Tibial artery (tissue), 4 donors: ENCODE measurements at regions not wholly inside any gene's neighbourhood (a gene's known extent, or its start where the extent isn't known, plus 50 kb on each side); places are given as distances from the start of the nearest gene placed in this dataset.
A peak's percentile ranks its signal among the peaks of the same experiment; 100 is the strongest.

Experiments
- DNase-seq, 2 donors: peaks; one replicate each; pipeline ENCODE4 v3.0.0-alpha.2; 2019
- H3K27ac ChIP-seq, 2 donors: fragments of 200-600 bp; sonication (generic) in 1 of 2; 1 replicate in 1 of 2; 2 replicates in 1 of 2; pipeline ENCODE4 v1.5.1; 2018 to 2019; ENCODE audit warnings: mild to moderate bottlenecking in 1 of 2
- H3K27me3 ChIP-seq, 2 donors: fragments of 200-600 bp; sonication (generic) in 1 of 2; one replicate each; pipeline versions ENCODE4 v1.5.1 to v1.6.0; 2016 to 2019
- H3K36me3 ChIP-seq, 3 donors: fragments of 200-600 bp; sonication (generic) in 2 of 3; one replicate each; pipeline ENCODE4 v1.5.1; 2016 to 2019; ENCODE audit warnings: mild to moderate bottlenecking in 2 of 3
- H3K4me1 ChIP-seq, 4 donors: fragments of 200-600 bp; sonication (generic) in 2 of 4; 1 replicate in 3 of 4; 2 replicates in 1 of 4; pipeline ENCODE4 v1.5.1; 2016 to 2019
- H3K4me3 ChIP-seq, 2 donors: fragments of 200-600 bp; sonication (generic) in 1 of 2; 1 replicate in 1 of 2; 2 replicates in 1 of 2; pipeline ENCODE4 v1.5.1; 2018 to 2019; ENCODE audit warnings: mild to moderate bottlenecking in 2 of 2
- H3K9me3 ChIP-seq, 3 donors: fragments of 200-600 bp; sonication (generic) in 1 of 3; one replicate each; pipeline ENCODE4 v1.5.1; 2016 to 2019
- CTCF ChIP-seq, 2 experiments: fragments of 200-600 bp in 1 of 2; fragments of 450-650 bp in 1 of 2; IDR thresholded peaks; one replicate each; pipeline ENCODE4 v1.5.1; 2017 to 2019; ENCODE audit warnings: antibody characterized with exemption in 2 of 2, mild to moderate bottlenecking in 1 of 2, moderate library complexity in 1 of 2
- intact Hi-C: fragments of 100-400 bp; cut with DNase I; formaldehyde crosslinking; loops from one replicate; pipeline ENCODE4 v1.15.0; 2023; ENCODE audit warnings: low total_unique reads

GRCh38 chr15:62873203-62873602 lies 169.3 kb upstream of the TPM1 start:
- Histone ChIP-seq H3K27me3 (no peaks in the 10 kb centered on the region), H3K27ac (no peak overlapping the region), H3K9me3 (no peaks in the 10 kb centered on the region), H3K4me1 (peaks cover 0 to 7% (median 0%) of the 10 kb centered on the region in 4 donors), H3K4me3 (no peak overlapping the region), H3K36me3 (no peaks in the 10 kb centered on the region)
- no peak for TF ChIP-seq CTCF (IDR thresholded peaks at IDR 0.05)
- intact Hi-C loops: no loop called here
- DNase-seq: no peak

GRCh38 chr15:62874064-62874463 lies 168.5 kb upstream of the TPM1 start:
- peaks cover 0 to 7% (median 0%) of the 10 kb centered on the region in 4 donors for H3K4me1 ChIP-seq

GRCh38 chr15:62874959-62875625 lies 167.5 kb upstream of the TPM1 start:
- intact Hi-C loops: no loop called here
- no peak overlapping the region for H3K4me3 ChIP-seq
- H3K27ac ChIP-seq: peak overlapping the region in 1 of 2 donors; percentile 11
- H3K9me3 ChIP-seq: no peaks in the 10 kb centered on the region
- no peaks in the 10 kb centered on the region for H3K27me3 ChIP-seq
- no peak for DNase-seq
- H3K4me1 ChIP-seq: peaks cover 0 to 7% (median 0%) of the 10 kb centered on the region in 4 donors
- no peaks in the 10 kb centered on the region for H3K36me3 ChIP-seq
- no peak for TF ChIP-seq CTCF (IDR thresholded peaks at IDR 0.05)

More at GRCh38 chr15:62874064-62874463, 168.5 kb upstream of the TPM1 start:
- DNase-seq: no peak
- TF ChIP-seq CTCF (IDR thresholded peaks at IDR 0.05): no peak
- Histone ChIP-seq H3K36me3 (no peaks in the 10 kb centered on the region), H3K9me3 (no peaks in the 10 kb centered on the region), H3K27ac (no peak overlapping the region), H3K4me3 (no peak overlapping the region), H3K27me3 (no peaks in the 10 kb centered on the region)
- intact Hi-C loops: no loop called here

- H3K4me3 ChIP-seq: no peak overlapping the region
- H3K9me3 ChIP-seq: no peaks in the 10 kb centered on the region
- no peaks in the 10 kb centered on the region for H3K36me3 ChIP-seq
- H3K27ac ChIP-seq: peak overlapping the region in 1 of 2 donors; percentile 11
- TF ChIP-seq CTCF (IDR thresholded peaks at IDR 0.05): no peak
- H3K27me3 ChIP-seq: no peaks in the 10 kb centered on the region
- no peak for DNase-seq
- H3K4me1 ChIP-seq: peaks cover 0 to 7% (median 0%) of the 10 kb centered on the region in 4 donors
- intact Hi-C loops: no loop called here
Measured at GRCh38 chr15:62875626-62876021, 166.9 kb upstream of the TPM1 start.

GRCh38 chr15:62877276-62877857 lies 165.2 kb upstream of the TPM1 start:
- Histone ChIP-seq H3K4me3 (no peak overlapping the region), H3K9me3 (no peaks in the 10 kb centered on the region), H3K27ac (no peak overlapping the region), H3K4me1 (peaks cover 0 to 7% (median 0%) of the 10 kb centered on the region in 4 donors), H3K36me3 (no peaks in the 10 kb centered on the region), H3K27me3 (no peaks in the 10 kb centered on the region)
- intact Hi-C loops: no loop called here
- no peak for TF ChIP-seq CTCF (IDR thresholded peaks at IDR 0.05)
- no peak for DNase-seq
